ENCODE measurements at regions not wholly inside any gene's neighbourhood (a gene's known extent, or its start where the extent isn't known, plus 50 kb on each side); places are given as distances from the start of the nearest gene placed in this dataset.
"Not testable (repeated sequence)": the region's sequence is repeated elsewhere in the genome, so short reads cannot be mapped to it uniquely, and the experiment has no call there.

DNA sequence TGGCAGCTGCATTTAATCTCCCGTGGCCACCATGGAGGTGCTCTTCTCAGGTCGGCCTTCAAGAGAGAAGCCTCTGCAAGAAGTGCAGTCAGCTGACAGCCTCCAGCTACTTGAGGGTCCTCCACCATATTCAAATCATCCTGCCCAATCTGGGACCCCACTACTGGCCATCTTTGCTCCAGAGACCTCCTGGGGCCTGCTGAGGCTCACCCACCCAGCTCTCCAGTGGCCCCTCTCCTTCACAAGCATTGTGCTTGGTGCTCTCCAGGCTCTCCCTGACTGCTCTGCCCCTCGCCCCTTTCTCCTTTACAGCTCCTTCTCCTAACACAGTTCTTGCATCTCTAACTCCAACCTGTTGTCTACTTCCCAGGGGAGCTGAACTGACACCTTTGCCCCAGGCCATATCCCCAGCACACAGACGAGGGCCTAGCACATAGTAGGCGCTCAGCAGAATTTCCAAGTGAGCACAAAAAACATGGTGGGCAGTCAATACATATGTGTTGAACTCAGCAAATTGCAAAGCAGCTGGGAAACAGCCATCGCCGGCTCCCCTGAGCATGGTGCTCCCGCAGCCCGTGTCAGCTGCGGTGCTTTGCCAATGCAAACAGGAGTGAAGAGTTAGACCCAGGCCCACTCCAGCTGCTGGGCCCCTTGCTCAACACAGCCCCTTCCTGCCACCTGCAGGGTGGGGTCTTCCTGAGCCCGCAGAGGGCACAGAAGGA is 102.2 kb downstream of the TNFRSF13B start:
- not testable (repeated sequence) for DNase-seq

DNA sequence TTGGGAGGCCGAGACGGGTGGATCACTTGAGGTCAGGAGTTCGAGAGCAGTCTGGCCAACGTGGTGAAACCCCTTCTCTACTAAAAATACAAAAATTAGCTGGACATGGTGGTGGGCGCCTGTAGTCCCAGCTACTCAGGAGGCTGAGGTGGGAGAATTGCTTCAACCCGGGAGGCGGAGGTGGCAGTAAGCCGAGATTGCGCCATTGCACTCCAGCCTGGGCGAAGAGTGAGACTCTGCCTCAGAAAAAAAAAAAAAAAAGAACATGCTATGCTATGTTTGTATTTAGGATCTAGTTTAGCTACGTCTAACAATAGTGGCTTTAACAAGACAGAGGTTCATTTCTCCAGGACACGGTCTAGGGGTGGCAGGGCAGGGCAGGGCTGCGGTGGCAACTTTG is 103.3 kb downstream of the TNFRSF13B start:
- DNase-seq = not testable (repeated sequence)

DNA sequence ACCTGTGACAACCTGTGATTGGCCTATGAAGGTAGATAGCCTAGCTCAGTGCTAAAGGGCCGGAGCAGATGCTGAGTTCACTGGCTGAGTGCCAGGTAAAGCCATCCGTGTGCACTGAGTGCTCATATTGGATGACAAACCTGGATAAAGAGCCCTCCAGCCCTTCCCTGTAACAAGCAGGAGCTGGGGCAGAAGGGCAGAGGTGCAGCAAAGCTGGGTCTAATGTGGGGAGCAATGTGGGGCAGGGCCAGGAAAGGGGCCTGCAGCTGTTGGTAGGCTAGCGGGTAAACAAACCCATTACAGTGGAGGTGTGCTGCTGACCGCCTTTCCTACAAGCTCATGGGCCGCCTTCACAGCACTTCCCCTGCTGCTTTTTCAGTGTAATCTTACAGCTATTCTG is 104.4 kb downstream of the TNFRSF13B start:
- DNase-seq = not testable (repeated sequence)

DNA sequence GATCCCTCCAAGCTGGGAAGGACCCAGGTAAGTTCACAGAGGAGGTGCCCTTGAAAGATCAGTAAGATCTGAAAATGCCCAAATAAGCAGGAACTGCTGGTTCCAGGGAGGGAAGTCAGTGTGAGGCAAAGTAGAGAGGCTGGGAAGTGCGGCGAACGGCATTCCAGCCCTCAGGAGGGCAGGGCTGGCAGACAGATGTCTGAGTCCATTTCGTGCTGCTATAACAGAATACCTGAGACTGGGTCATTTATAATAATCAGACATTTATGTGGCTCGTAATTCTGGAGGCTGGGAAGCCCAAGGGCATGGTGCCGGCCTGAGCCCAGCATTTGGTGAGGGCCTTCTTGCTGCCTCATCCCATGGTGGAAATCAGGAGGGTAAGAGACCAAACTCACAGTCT is 105.1 kb downstream of the TNFRSF13B start:
- not testable (repeated sequence) for DNase-seq

DNA sequence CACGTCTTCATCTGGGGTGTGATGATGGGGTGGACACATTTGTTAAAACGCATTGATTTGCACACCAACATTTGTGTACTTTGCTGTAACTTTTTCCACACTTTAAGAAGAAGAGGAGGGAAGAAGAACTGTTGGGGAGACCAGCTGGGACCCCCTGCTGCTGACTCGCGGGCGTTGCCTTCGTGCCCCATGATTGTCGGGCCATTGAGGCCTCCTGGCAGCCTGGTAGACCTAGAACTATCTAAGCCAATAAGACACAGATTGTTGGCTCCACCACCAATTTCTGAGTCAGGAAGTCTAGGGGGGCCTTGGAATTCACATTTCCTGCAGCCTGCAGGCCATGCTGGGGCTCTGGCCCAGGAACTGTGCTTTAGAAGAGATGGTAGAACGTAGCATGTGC is 105.5 kb downstream of the TNFRSF13B start:
- DNase-seq = no peak

DNA sequence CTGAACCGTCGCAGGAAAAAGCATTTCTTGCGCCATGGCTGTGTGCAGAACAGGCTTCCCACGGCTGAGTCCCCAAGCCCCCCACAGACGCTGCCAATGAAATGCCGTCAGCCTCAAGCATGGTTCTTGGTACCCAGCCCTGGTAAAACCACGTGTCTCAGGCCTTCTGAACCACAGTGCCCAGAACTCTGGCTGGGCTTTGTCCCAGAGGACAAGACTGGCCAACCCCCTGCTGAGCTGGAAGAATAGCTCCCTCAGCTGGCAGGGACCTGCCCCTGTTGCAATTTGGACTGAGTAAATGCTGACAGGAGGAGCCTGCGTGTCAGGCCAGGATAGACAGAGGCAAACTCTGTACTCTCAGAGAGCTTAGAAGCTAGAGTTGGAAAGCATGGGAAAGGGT is 106.2 kb downstream of the TNFRSF13B start:
- not testable (repeated sequence) for DNase-seq

- DNase-seq = not testable (repeated sequence)
These were observed 106.8 kb downstream of the TNFRSF13B start for GRCh38 chr17:16865077-16865613.

GRCh38 chr17:16864462-16865076 is 107.3 kb downstream of the TNFRSF13B start:
- not testable (repeated sequence) for DNase-seq

DNA sequence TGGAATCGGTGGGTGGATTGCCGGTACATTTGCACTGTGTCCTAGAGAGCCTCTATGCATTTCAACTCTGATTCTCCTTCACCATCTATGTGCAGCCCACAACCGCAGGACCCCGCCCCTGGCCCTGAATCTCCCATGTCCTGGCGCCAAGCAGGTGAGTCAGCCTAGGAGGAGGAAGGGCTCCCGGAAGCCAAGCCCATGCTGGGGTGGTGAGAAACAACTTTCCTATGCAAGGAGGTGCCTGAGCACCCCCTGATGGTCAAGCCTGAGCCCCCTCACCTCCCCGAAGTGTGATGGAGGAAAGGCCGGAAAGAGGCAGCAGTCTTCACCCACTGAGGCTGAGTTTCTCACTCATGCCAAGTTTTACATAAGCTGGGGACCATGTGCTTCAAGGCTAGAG is 110.8 kb downstream of the TNFRSF13B start:
- DNase-seq = not testable (repeated sequence)

GRCh38 chr17:16860467-16860866 is 111.5 kb downstream of the TNFRSF13B start:
- not testable (repeated sequence) for DNase-seq

DNA sequence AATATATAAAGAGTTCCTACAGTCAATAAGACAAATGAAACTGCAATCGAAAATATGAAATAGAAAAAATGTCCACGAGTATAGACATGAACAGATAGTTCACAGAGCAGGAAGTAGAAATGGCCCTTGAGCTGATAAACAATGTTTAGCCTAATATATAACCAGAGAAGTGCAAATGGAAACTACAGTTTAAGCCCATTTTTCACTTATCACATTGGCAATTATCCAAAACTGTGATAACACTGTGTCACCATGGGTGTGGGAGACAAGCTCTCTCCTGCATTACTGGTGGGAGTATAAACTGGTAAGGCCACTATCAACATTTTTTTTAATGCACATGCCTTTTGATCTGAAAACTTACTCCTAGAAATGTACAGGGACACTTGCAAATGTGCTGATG is 112.4 kb downstream of the TNFRSF13B start:
- DNase-seq = not testable (repeated sequence)

DNA sequence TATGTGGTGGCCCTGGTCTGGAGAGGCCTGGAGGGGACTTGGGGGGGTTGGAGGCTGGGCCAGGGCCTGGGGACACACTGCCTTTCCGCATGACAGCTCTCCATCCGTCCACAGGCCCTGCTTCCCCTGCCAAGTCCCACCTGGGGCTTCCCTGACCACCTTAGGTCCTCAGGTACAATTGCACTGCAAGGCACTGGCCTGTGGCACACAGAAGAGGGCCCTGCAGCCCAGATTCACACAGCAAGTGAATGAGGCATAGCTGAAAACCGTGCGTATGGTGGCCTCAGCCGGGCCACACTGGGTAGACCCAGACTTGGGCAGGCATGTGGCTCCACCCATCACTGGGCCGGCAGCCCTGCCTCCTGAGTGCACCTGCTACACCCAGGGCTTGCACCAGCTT is 114.2 kb downstream of the TNFRSF13B start:
- not testable (repeated sequence) for DNase-seq

DNA sequence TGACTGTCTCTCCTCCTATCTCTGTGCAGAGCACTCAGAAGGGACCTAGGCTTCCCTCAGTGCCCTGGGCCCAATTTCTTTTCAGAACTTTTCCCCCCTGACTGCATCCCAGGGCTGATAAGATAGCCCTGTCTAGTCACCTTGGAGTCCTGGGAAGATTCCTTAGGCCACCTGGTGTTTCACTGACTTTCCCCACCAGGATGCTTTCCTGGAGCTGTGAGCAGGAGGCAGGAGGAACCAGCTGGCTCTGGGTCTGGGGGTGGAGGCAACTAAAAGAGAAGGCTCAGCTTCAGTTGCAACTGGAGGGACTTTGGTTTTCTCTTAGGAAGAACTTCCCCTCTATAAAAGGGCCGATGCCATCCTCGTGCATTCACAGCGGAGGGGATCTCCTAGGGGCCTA is 115.1 kb downstream of the TNFRSF13B start:
- DNase-seq = not testable (repeated sequence)

GRCh38 chr17:16856171-16856570 is 115.7 kb downstream of the TNFRSF13B start:
- not testable (repeated sequence) for DNase-seq

- not testable (repeated sequence) for DNase-seq
These were observed 117.3 kb downstream of the TNFRSF13B start for GRCh38 chr17:16854636-16855035.

- DNase-seq = no peak
These were observed 118.1 kb downstream of the TNFRSF13B start for GRCh38 chr17:16853661-16854320.

DNA sequence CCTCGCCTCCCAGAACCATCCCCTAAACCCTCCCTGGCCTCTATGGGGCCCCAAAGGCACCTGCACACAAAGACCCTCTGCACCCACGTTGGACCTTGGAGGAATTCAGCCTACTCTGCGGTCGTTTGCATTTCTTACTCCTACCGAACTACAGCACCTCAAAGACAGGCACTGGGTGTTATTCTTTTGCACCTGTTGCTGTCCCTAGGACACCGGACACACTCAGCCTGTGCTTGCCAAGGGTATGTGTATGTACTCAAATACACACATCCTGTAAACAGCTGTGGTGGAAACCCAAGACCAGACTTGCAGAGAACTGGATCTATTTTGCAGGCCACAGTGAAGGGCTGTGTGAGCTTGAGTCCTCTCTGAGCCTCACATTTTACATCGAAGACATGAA is 122.1 kb downstream of the TNFRSF13B start:
- DNase-seq = not testable (repeated sequence)

DNA sequence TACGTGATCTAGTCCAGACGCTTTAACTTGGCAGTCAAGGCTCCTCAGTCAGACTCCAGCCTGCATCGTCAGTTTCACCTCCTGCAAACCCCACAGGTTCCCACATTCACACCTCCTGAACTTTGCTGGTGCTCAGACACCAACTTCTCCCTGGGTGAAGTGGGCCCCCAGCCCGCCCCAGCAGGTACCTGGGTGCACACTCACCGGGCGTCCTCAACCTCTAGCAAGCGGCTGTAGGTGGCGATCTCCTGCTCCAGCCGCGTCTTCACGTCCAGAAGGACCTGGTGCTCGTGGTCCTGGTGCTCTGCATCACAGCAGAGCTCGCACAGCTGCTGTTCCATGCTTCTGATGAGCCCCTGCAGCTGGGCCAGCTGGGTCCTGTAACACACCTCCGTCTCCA is 122.9 kb downstream of the TNFRSF13B start:
- not testable (repeated sequence) for DNase-seq

- DNase-seq = not testable (repeated sequence)
These were observed 126.8 kb downstream of the TNFRSF13B start for GRCh38 chr17:16845098-16845497.

DNA sequence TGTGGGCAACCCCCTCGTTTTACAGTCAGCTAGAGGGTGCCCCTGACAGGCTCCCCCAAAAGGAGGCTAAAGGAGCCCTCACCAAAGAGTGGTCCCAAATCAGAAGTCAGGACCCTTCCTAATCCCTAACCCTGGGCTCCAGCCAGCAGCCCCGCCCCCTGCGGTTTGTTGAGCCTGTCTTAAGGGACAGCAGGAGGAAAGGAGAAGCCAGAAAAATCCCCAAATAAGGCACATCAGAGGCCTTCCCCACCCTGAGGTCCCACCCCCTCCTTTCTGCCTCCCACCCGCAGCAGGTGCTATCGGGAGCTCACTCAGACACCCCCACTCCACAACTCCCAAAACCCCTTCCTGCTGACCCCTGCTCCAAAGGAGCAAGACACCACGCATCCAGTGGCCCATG is 127.2 kb downstream of the TNFRSF13B start:
- not testable (repeated sequence) for DNase-seq

- not testable (repeated sequence) for DNase-seq
These were observed 128.4 kb downstream of the TNFRSF13B start for GRCh38 chr17:16843511-16843910.

DNA sequence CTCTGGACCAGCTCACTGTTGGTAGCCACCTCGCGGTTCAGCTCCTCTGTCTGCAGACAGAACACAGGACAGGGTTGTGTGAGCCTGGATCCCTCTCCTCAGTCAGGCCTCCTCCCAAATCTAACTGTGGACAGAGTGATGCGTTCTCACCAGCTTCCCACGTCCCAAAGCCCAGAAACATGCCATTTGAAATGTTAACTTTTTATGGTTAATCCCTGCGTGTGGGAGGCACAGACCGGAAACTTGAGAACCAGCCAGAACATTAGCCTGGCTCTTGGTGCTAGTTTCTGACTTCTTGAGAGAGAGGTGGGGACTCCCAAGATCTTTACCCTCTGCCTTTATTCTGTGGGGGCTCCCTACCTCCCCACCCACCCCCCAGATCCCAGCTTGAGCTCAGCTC is 129.6 kb downstream of the TNFRSF13B start:
- not testable (repeated sequence) for DNase-seq

GRCh38 chr17:16841896-16842295 is 130.0 kb downstream of the TNFRSF13B start:
- not testable (repeated sequence) for DNase-seq

GRCh38 chr17:16840219-16840618 is 131.7 kb downstream of the TNFRSF13B start:
- not testable (repeated sequence) for DNase-seq

Measured in NCI-H1930 (cell line).